ENCODE measurements at regions not wholly inside any gene's neighbourhood (a gene's known extent, or its start where the extent isn't known, plus 50 kb on each side); places are given as distances from the start of the nearest gene placed in this dataset.

- no peak for TF ChIP-seq EZH2 (IDR thresholded peaks at IDR 0.05; ENCODE audit: borderline replicate concordance, low read depth, low read length)
- no peak for TF ChIP-seq ZNF436 (CRISPR knock-in tag; IDR thresholded peaks at IDR 0.05)
- no peak for TF ChIP-seq MEF2D (tag; conservative IDR thresholded peaks at IDR 0.05; ENCODE audit: low read depth)
Observed at GRCh38 chr3:159796744-159797143, 191.9 kb upstream of the IL12A start.
